ENCODE measurements at regions not wholly inside any gene's neighbourhood (a gene's known extent, or its start where the extent isn't known, plus 50 kb on each side); places are given as distances from the start of the nearest gene placed in this dataset.

DNA sequence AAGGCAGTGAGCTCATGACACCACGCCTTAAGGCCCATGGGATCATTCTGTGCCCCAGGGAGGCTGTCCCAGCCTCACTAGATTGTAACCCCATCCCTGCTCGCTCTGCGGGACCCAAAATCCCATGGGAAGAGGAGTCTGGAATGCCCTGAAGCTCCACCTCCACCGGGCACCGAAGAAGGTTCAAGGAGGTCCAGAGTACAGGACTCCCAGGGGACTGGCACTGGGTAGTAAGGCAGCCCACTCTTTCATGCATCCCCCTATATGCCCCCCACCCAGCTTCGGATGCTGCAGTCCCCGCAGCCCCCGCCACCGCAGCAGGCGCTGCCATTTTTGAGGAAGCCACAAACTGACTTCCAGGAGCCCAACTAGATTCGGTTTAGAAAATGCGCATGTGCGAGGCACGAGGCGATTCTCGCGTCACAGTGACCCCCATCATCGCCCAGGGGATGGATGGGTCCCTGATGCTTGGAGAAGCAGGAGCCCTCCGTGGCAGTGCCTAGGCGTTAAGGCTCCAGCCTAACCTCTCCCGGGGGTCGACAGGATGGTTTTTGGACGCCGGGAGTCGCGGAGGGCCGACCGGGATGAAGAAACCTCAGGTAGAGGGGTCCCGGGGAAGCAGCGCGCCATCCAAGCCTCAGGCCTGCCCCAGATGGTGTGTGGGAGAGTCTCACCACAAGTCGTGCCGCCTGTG lies 1681.0 kb downstream of the TP53TG3F start:
- Mint-ChIP-seq H3K4me3 (no peak overlapping the region), H3K9me3 (ENCODE audit: insufficient read depth) (peaks cover 3% of the 10 kb centered on the region), H3K4me1 (no peaks in the 10 kb centered on the region), H3K27me3 (no peaks in the 10 kb centered on the region), H3K27ac (no peak overlapping the region)
- Histone ChIP-seq H3K4me1 (ENCODE audit: control insufficient read depth in 2 of 2, insufficient read depth in 2 of 2, low read length in 2 of 2) (no peaks in the 10 kb centered on the region), H3K27ac (ENCODE audit: low read length in 2 of 2) (no peak overlapping the region), H3K4me2 (replicated peaks; ENCODE audit: low read depth, low read length, poor library complexity, severe bottlenecking) (no peak overlapping the region), H2AFZ (ENCODE audit: insufficient read depth, low read depth, low read length, poor library complexity, severe bottlenecking) (no peak overlapping the region), H3K9ac (ENCODE audit: low read length) (no peak overlapping the region), H3K9me3 (ENCODE audit: control extremely low read depth in 1 of 3, control insufficient read depth in 2 of 3, insufficient read depth in 1 of 3, low read length in 2 of 3) (peaks cover 0 to 55% (median 0%) of the 10 kb centered on the region in 3 donors), H3K27me3 (replicated peaks in 1 of 4; ENCODE audit: control extremely low read depth in 1 of 4, control insufficient read depth in 3 of 4, insufficient read depth in 4 of 4, low read length in 3 of 4) (no peaks in the 10 kb centered on the region), H3K4me3 (ENCODE audit: control extremely low read depth in 1 of 5, extremely low read depth in 1 of 5, insufficient read depth in 1 of 5, low read depth in 2 of 5, low read length in 4 of 5) (no peak overlapping the region), H4K20me1 (ENCODE audit: control insufficient read depth, insufficient read depth, low read length, poor library complexity, severe bottlenecking) (no peaks in the 10 kb centered on the region), H3K36me3 (replicated peaks in 1 of 2; ENCODE audit: control extremely low read depth in 1 of 2, control insufficient read depth in 1 of 2, extremely low read depth in 1 of 2, insufficient read depth in 2 of 2, low read length in 1 of 2) (no peaks in the 10 kb centered on the region), H3K79me2 (ENCODE audit: control insufficient read depth, insufficient read depth, low read length) (no peaks in the 10 kb centered on the region)
- TF ChIP-seq, protein P1, sequence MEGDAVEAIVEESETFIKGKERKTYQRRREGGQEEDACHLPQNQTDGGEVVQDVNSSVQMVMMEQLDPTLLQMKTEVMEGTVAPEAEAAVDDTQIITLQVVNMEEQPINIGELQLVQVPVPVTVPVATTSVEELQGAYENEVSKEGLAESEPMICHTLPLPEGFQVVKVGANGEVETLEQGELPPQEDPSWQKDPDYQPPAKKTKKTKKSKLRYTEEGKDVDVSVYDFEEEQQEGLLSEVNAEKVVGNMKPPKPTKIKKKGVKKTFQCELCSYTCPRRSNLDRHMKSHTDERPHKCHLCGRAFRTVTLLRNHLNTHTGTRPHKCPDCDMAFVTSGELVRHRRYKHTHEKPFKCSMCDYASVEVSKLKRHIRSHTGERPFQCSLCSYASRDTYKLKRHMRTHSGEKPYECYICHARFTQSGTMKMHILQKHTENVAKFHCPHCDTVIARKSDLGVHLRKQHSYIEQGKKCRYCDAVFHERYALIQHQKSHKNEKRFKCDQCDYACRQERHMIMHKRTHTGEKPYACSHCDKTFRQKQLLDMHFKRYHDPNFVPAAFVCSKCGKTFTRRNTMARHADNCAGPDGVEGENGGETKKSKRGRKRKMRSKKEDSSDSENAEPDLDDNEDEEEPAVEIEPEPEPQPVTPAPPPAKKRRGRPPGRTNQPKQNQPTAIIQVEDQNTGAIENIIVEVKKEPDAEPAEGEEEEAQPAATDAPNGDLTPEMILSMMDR (IDR thresholded peaks at IDR 0.05), result no peak
- TF ChIP-seq EZH2 (IDR thresholded peaks at IDR 0.05; ENCODE audit: borderline replicate concordance, insufficient read depth, low read depth, low read length, poor library complexity, severe bottlenecking), result no peak
- intact Hi-C loops (cut with micrococcal nuclease), result no loop called here
- ChIA-PET CTCF (no interaction called here), POLR2A (no interaction called here)
- DNase-seq, result no peak
- 84% methylated on average over 31 of the region's 33 CpGs for whole genome bisulfite sequencing (ENCODE audit: insufficient coverage)
- ATAC-seq (ENCODE audit: low read depth), result no peak

GRCh38 chr16:35141303-35141702 lies 1681.9 kb downstream of the TP53TG3F start:
- no peak overlapping the region for H2AFZ ChIP-seq (ENCODE audit: insufficient read depth, low read depth, low read length, poor library complexity, severe bottlenecking)
- no peak overlapping the region for H3K4me3 ChIP-seq (ENCODE audit: control extremely low read depth in 1 of 5, extremely low read depth in 1 of 5, insufficient read depth in 1 of 5, low read depth in 2 of 5, low read length in 4 of 5)
- no peaks in the 10 kb centered on the region for H4K20me1 ChIP-seq (ENCODE audit: control insufficient read depth, insufficient read depth, low read length, poor library complexity, severe bottlenecking)
- no peaks in the 10 kb centered on the region for H3K4me1 Mint-ChIP-seq
- H3K27me3 Mint-ChIP-seq, result no peaks in the 10 kb centered on the region
- H3K79me2 ChIP-seq (ENCODE audit: control insufficient read depth, insufficient read depth, low read length), result no peaks in the 10 kb centered on the region
- no peak overlapping the region for H3K4me2 ChIP-seq (replicated peaks; ENCODE audit: low read depth, low read length, poor library complexity, severe bottlenecking)
- no peak overlapping the region for H3K9ac ChIP-seq (ENCODE audit: low read length)
- DNase-seq (no peak), ATAC-seq (ENCODE audit: low read depth) (no peak)
- H3K27me3 ChIP-seq (replicated peaks in 1 of 4; ENCODE audit: control extremely low read depth in 1 of 4, control insufficient read depth in 3 of 4, insufficient read depth in 4 of 4, low read length in 3 of 4), result no peaks in the 10 kb centered on the region
- peaks cover 3% of the 10 kb centered on the region for H3K9me3 Mint-ChIP-seq (ENCODE audit: insufficient read depth)
- no peak overlapping the region for H3K27ac ChIP-seq (ENCODE audit: low read length in 2 of 2)
- H3K36me3 ChIP-seq (replicated peaks in 1 of 2; ENCODE audit: control extremely low read depth in 1 of 2, control insufficient read depth in 1 of 2, extremely low read depth in 1 of 2, insufficient read depth in 2 of 2, low read length in 1 of 2), result no peaks in the 10 kb centered on the region
- peaks cover 0 to 61% (median 0%) of the 10 kb centered on the region in 3 donors for H3K9me3 ChIP-seq (ENCODE audit: control extremely low read depth in 1 of 3, control insufficient read depth in 2 of 3, insufficient read depth in 1 of 3, low read length in 2 of 3)
- no peak overlapping the region for H3K4me3 Mint-ChIP-seq
- CTCF ChIA-PET, result no interaction called here
- H3K27ac Mint-ChIP-seq, result no peak overlapping the region
- no peaks in the 10 kb centered on the region for H3K4me1 ChIP-seq (ENCODE audit: control insufficient read depth in 2 of 2, insufficient read depth in 2 of 2, low read length in 2 of 2)
- no peak for TF ChIP-seq EZH2 (IDR thresholded peaks at IDR 0.05; ENCODE audit: borderline replicate concordance, insufficient read depth, low read depth, low read length, poor library complexity, severe bottlenecking)
- TF ChIP-seq, protein P1 (IDR thresholded peaks at IDR 0.05), result no peak
- POLR2A ChIA-PET, result no interaction called here
- intact Hi-C loops (cut with micrococcal nuclease), result no loop called here
- 82% methylated on average over 14 of the region's 18 CpGs for WGBS (ENCODE audit: insufficient coverage)

All from B cell (primary cell).